ENCODE measurements at regions not wholly inside any gene's neighbourhood (a gene's known extent, or its start where the extent isn't known, plus 50 kb on each side); places are given as distances from the start of the nearest gene placed in this dataset.

GRCh38 chr10:33698033-33698432 lies 363.6 kb upstream of the NRP1 start:
- Mint-ChIP-seq H3K4me3 (no peak overlapping the region), H3K9me3 (ENCODE audit: insufficient read depth) (no peaks in the 10 kb centered on the region), H3K27me3 (no peaks in the 10 kb centered on the region), H3K27ac (no peak overlapping the region), H3K4me1 (no peaks in the 10 kb centered on the region)
- no peak overlapping the region for H2AFZ ChIP-seq (ENCODE audit: insufficient read depth, low read depth, low read length, poor library complexity, severe bottlenecking)
- peaks cover 0 to 6% (median 1%) of the 10 kb centered on the region in 3 donors for H3K9me3 ChIP-seq (ENCODE audit: control extremely low read depth in 1 of 3, control insufficient read depth in 2 of 3, insufficient read depth in 1 of 3, low read length in 2 of 3)
- H4K20me1 ChIP-seq (ENCODE audit: control insufficient read depth, insufficient read depth, low read length, poor library complexity, severe bottlenecking) = no peaks in the 10 kb centered on the region
- H3K36me3 ChIP-seq (replicated peaks in 1 of 2; ENCODE audit: control extremely low read depth in 1 of 2, control insufficient read depth in 1 of 2, extremely low read depth in 1 of 2, insufficient read depth in 2 of 2, low read length in 1 of 2) = no peaks in the 10 kb centered on the region
- DNase-seq = no peak
- H3K4me3 ChIP-seq (ENCODE audit: control extremely low read depth in 1 of 5, extremely low read depth in 1 of 5, insufficient read depth in 1 of 5, low read depth in 2 of 5, low read length in 4 of 5) = no peak overlapping the region
- H3K79me2 ChIP-seq (ENCODE audit: control insufficient read depth, insufficient read depth, low read length) = no peaks in the 10 kb centered on the region
- TF ChIP-seq EZH2 (IDR thresholded peaks at IDR 0.05; ENCODE audit: borderline replicate concordance, insufficient read depth, low read depth, low read length, poor library complexity, severe bottlenecking) = no peak
- TF ChIP-seq, protein P1, sequence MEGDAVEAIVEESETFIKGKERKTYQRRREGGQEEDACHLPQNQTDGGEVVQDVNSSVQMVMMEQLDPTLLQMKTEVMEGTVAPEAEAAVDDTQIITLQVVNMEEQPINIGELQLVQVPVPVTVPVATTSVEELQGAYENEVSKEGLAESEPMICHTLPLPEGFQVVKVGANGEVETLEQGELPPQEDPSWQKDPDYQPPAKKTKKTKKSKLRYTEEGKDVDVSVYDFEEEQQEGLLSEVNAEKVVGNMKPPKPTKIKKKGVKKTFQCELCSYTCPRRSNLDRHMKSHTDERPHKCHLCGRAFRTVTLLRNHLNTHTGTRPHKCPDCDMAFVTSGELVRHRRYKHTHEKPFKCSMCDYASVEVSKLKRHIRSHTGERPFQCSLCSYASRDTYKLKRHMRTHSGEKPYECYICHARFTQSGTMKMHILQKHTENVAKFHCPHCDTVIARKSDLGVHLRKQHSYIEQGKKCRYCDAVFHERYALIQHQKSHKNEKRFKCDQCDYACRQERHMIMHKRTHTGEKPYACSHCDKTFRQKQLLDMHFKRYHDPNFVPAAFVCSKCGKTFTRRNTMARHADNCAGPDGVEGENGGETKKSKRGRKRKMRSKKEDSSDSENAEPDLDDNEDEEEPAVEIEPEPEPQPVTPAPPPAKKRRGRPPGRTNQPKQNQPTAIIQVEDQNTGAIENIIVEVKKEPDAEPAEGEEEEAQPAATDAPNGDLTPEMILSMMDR (IDR thresholded peaks at IDR 0.05) = no peak
- H3K4me2 ChIP-seq (replicated peaks; ENCODE audit: low read depth, low read length, poor library complexity, severe bottlenecking) = no peak overlapping the region
- H3K4me1 ChIP-seq (ENCODE audit: control insufficient read depth in 2 of 2, insufficient read depth in 2 of 2, low read length in 2 of 2) = no peaks in the 10 kb centered on the region
- no peak for ATAC-seq (ENCODE audit: low read depth)
- POLR2A ChIA-PET = no interaction called here
- CTCF ChIA-PET = no interaction called here
- intact Hi-C loops (cut with micrococcal nuclease) = no loop called here
- H3K27me3 ChIP-seq (replicated peaks in 1 of 4; ENCODE audit: control extremely low read depth in 1 of 4, control insufficient read depth in 3 of 4, insufficient read depth in 4 of 4, low read length in 3 of 4) = no peaks in the 10 kb centered on the region
- H3K27ac ChIP-seq (ENCODE audit: low read length in 2 of 2) = no peak overlapping the region
- H3K9ac ChIP-seq (ENCODE audit: low read length) = no peak overlapping the region

- no peaks in the 10 kb centered on the region for H3K36me3 ChIP-seq (replicated peaks in 1 of 2; ENCODE audit: control extremely low read depth in 1 of 2, control insufficient read depth in 1 of 2, extremely low read depth in 1 of 2, insufficient read depth in 2 of 2, low read length in 1 of 2)
- Mint-ChIP-seq H3K4me3 (no peak overlapping the region), H3K27ac (no peak overlapping the region), H3K27me3 (no peaks in the 10 kb centered on the region), H3K9me3 (ENCODE audit: insufficient read depth) (peaks cover 5% of the 10 kb centered on the region), H3K4me1 (no peaks in the 10 kb centered on the region)
- no peaks in the 10 kb centered on the region for H3K4me1 ChIP-seq (ENCODE audit: control insufficient read depth in 2 of 2, insufficient read depth in 2 of 2, low read length in 2 of 2)
- no peak overlapping the region for H2AFZ ChIP-seq (ENCODE audit: insufficient read depth, low read depth, low read length, poor library complexity, severe bottlenecking)
- no peaks in the 10 kb centered on the region for H3K79me2 ChIP-seq (ENCODE audit: control insufficient read depth, insufficient read depth, low read length)
- H4K20me1 ChIP-seq (ENCODE audit: control insufficient read depth, insufficient read depth, low read length, poor library complexity, severe bottlenecking) = no peaks in the 10 kb centered on the region
- no peak overlapping the region for H3K27ac ChIP-seq (ENCODE audit: low read length in 2 of 2)
- ChIA-PET CTCF (no interaction called here), POLR2A (no interaction called here)
- TF ChIP-seq, protein P1 (IDR thresholded peaks at IDR 0.05) = no peak
- no peak for TF ChIP-seq EZH2 (IDR thresholded peaks at IDR 0.05; ENCODE audit: borderline replicate concordance, insufficient read depth, low read depth, low read length, poor library complexity, severe bottlenecking)
- intact Hi-C loops (cut with micrococcal nuclease) = no loop called here
- peaks cover 0 to 6% (median 1%) of the 10 kb centered on the region in 3 donors for H3K9me3 ChIP-seq (ENCODE audit: control extremely low read depth in 1 of 3, control insufficient read depth in 2 of 3, insufficient read depth in 1 of 3, low read length in 2 of 3)
- H3K4me2 ChIP-seq (replicated peaks; ENCODE audit: low read depth, low read length, poor library complexity, severe bottlenecking) = no peak overlapping the region
- DNase-seq = no peak
- no peak overlapping the region for H3K4me3 ChIP-seq (ENCODE audit: control extremely low read depth in 1 of 5, extremely low read depth in 1 of 5, insufficient read depth in 1 of 5, low read depth in 2 of 5, low read length in 4 of 5)
- H3K27me3 ChIP-seq (replicated peaks in 1 of 4; ENCODE audit: control extremely low read depth in 1 of 4, control insufficient read depth in 3 of 4, insufficient read depth in 4 of 4, low read length in 3 of 4) = no peaks in the 10 kb centered on the region
- no CpG with 5 or more reads among the region's 5 CpGs for WGBS (ENCODE audit: insufficient coverage)
- no peak overlapping the region for H3K9ac ChIP-seq (ENCODE audit: low read length)
- no peak for ATAC-seq (ENCODE audit: low read depth)
Observed at GRCh38 chr10:33697016-33697415, 362.5 kb upstream of the NRP1 start.

Data from B cell (primary cell).